HuH-7 (cell line): ENCODE measurements at regions not wholly inside any gene's neighbourhood (a gene's known extent, or its start where the extent isn't known, plus 50 kb on each side); places are given as distances from the start of the nearest gene placed in this dataset.

ENCODE experiments used
- DNase-seq: peaks from one replicate; pipeline ENCODE4 v3.0.0; 2011; ENCODE audit warnings: low spot score

DNA sequence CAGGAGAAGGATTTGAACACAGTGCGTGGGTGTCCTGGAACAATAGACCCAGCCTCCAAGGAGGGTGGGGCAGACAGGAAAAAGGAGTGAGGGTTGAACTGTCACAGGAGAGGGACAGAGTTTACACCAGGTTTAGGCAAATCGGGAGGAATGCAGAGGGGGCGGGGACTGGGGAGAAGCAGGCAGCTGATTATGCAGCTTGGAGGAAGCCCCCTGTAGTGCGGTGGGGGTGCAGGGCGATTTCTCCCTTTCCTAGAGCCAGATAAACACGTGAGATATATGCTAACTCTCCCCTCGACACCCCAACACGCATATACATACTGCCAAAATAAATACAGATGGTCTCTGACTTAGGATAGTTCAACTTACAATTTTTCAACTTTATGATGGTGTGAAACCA is 108.6 kb upstream of the PRR20G start:
- DNase-seq, result no peak

DNA sequence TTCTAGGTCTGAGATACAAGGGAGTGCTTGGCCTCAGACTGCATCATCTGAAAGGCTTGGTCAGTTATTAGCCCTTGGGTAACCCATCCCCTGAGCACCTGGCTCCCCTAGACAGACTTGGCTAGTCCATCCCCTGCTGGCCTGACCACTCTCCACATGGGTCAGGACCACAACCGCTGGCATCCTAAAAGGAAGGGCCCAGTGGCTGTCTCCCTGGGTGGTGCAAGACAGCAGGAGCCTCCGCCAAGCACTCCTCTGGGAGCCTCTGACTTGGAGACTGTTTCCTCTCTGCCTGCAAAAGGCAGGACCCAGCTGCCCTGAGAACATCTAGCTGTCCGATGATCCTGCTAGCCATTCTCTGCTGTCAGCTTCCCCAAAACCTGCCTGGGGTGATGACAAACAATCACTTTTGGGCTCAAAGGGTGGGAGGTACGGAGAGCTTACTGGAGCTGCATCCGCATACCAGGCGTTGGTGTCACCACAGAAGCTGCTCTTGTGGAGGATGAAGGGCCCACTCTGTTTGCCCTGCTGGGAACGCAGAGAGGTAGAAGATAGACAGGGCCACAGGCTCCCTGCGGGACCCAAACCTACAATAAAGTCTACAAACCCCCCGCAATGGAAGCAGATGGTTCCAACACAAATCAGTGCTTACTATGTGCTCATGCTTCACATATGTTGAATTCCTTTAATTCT is 108.0 kb upstream of the PRR20G start:
- no peak for DNase-seq

DNA sequence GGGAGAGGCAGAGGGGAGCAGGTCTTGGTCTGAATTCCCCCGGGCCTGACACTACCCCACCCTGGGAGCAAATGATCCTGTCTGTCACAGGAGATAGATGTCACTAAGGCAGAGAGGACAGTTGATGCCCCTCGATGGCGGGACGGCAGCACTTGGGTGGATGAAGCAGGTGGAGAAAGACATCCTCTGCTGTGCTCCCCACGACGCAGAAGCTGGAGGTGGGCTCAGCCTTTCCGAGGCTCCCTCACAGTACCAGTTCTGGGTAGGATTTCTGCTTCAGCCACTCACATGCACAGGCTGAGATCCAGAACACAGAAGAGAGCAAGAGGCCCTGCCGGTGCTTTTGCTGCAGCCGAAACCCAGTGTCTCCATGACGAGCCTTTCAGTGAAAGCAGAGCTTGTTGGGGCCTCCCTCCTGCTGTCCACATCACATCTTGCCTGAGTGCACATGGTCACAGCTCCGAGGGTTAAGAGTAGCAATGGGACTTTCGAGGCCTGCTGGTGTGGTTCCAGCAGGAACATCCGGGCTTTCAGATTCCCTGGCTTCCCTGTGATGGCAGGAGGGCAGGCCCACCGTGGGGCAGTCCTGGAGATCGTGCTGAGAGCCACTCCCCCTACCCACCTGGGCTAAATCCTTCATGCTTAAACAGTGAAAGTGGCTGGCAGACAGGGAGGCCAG is 107.3 kb upstream of the PRR20G start:
- no peak for DNase-seq

DNA sequence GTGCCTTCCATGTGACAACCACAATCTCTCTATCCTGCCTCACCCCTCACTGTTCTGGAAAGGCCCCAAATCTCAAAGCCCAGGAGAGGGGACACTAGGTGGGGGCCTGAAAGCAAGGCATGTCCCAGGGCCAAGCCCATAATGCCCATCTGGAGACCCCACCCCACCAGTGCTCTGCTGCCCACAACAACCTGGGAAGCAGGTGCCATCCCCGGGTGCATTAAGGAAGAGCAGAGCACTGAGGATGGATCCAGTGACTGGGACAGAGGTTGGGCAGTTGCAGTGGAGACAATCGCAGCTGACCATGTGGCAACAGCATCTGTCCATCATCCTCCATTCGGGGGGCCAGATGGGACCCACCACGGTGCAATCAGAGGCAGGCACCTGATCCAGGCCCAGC is 106.2 kb upstream of the PRR20G start:
- no peak for DNase-seq

DNA sequence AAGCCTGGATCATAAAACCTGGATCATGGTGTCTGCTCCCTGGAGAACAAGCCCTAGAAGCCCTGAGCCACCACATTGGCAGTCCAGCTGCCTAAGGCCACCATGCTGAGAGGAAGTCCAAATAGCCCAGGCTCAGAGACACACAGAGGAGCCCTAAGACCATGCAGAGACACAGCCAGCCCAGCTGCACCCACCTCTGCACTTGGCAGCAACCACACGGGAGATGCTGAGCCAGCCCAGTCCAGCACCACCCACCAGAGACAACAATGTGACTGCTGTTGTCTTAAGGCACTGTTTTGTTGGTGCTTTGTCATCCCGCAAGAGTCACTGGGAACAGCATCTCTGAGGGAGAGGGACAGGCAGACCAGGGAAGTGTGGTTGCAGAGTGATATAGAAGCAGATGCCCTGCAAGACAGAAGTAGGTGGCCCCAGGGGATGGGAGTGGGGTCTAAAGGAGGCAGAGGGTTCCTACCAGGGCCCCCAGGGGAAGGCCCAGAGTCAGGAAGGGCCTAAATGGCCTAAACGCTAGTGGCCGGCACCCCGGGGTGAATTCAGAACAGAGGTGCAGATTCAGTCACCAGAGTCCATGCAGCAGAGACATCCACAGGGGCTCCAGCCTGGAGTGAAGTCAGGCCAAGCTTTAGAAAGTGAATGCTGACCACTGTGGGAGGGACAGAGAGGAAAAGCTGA is 105.4 kb upstream of the PRR20G start:
- no peak for DNase-seq

DNA sequence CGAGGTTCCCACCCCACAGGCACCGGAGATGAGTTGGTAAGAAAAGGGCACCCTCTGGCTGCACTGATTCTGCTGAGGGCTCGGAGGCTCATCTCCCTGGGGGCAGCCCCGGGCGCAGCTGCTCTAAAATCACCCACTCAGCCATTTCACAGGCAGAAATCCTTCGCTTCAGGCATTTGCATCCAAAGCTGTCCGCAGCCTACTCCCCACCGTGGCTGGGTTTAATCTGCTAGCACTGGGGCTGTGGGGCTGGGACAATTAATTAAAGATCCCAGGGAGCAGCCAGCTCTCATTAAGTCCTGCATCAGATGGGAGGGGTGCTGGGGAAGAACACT is 104.3 kb upstream of the PRR20G start:
- DNase-seq, result no peak

DNA sequence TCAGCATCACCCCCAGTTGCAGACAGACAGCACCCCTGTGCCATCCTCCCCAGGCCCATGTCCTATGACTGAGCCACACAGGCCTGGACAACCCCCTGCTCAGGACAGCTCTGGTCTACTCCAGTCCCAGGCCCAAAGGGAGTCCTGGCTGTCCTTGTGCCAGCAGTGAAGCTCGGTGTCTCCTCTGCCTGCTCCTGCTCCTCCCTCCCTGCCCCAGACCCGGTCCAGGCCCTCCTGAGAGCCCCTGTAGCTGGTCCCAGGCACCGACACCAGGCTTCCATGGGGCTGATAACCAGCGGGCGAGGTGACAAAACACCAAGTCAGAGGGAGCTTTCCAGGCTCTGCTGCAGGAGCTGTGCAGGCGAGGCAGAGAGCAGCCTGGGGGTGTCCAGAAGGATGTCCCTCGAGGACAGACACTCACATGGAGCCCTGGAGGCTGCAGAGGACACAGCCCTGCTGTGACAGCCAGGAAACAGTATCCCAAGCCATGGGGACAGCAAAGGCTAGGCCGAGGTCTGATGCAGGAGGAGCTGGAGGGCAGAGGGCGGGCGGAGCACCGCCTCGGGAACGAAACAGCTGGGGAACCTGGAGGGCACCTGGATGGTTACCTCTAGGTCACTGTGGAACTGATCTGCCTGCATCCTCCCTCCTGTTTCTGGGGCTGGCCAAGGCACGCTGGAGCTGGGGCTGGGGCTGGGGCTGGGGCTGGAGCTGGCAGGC is 103.8 kb upstream of the PRR20G start:
- no peak for DNase-seq

DNA sequence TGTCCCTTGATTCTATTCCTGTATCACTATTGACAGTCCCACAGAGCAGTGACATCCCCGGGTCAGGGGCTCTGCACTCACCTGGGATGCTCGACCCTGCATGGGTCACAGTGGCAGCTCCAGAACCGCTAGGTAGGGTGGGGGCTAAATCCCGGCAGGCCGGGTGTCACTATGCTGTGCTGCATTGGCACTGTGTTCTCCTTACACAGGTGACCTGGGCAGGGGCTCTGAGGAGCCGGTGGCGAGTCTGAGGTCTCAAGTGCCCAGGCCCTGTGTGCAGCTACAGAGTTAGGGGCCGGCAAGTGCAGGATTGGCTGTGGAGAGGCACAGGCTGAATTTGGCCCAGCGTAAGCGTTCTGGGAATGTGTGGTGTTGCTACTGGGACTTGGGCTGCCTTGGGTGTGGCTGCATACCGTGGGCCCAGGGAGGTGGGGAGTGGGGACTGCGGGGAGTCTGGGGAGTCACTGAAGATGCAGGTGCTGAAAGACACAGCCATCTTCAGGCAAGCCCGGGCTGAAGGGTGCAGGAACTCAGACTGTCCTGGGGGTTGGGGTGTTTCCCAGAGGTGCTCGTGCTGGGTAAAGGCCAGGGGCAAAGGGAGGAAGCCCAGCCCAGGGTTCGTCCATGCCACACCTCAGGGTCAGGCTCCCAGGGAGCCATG is 102.6 kb upstream of the PRR20G start:
- no peak for DNase-seq

DNA sequence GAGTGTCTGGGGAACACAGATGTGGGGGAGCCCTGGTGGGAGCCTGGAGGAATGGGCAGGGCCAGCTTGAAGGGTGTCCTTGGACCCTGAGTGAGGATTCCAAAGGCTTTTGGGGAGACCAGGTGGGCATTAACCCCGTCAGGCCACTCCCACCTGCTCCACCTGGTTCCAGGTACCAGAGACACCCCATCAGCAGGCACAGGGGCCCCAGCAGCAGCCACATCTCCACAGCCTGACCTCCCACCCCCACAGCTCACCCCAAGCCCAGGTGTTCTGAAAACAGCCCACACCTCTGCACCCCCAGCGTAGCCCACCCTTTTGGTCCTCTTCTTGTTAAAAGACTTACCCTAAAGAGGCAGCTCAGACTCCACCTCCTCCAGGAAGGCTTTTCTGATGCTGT is 102.1 kb upstream of the PRR20G start:
- no peak for DNase-seq

DNA sequence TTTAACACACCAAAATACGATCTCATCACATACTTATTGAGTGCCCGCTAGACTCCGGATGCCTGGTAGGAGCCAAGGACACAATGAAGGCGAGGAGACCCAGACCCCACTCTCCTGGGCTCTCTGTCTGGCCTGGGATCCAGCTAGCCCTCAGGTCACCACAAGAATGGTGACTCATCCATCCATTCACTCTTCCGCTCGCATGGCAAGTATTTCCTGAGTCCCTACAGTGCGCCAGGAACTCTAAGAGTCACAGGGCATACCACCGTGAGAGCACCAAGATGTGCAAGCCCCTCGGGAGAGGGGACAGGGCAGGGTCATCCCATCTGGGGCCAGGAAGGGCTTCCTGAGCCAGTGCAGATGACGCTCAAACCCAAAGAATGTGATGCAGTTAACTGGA is 101.6 kb upstream of the PRR20G start:
- DNase-seq, result no peak

DNA sequence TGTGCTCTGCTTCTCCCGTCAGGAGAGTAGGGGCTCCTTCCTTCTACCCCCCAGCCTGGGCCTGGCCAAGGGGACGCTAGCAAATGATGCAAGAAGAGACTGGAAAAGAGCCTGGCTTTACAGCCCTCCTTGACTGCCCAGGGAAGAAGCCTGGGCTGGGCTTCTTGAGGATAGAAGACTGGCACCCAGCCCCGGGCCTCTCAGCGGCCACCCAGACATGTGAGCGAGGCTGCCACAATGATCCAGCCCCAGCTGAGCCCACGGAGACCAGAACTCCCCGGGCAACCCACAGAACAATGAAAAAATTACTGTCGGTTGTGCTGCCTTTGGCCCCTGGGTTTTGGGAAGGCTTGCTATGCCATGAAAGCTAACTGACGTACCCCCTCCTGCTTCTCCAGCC is 100.6 kb upstream of the PRR20G start:
- no peak for DNase-seq

DNA sequence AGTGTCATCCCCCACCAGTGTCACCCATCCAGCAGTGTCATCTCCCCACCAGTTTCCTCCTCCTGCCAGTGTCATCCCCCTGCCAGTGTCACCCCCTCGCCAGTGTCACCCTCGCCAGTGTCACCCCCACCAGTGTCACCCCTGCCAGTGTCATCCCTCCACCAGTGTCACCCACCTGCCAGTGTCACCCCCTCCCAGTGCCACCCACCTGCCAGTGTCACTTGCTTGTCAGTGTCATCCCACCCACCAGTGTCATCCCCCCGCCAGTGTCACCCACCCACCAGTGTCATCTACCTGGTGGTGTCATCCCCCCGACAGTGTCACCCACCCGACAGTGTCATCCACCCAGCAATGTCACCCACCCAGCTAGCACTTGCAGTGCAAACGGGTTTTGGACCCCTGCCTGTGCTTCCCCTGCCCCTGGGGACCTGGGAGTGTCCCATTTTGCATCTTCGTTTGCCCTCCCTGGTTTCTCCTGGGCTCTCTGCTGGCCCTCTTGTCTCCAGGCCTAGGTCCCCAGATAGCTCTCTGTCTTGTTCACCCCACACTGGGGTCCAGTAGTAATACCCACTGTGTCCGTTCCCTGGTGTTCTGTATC is 99.8 kb upstream of the PRR20G start:
- no peak for DNase-seq

DNA sequence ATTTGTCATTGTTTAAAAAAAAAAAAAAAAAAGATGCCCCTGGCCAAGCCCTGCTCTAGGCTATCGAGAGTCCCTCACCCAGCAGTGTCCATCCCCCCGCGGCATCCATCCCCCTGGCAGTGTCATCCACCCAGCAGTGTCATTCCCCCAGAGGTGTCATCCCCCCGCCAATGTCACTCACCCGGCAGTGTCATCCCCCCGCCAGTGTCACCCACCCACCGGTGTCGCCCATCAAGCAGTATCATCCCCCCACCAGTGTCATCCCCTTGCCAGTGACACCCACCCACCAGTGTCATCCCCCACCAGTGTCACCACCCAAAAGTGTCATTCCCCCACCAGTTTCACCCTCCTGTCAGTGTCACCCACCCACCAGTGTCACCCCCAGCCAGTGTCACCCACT is 99.3 kb upstream of the PRR20G start:
- DNase-seq, result no peak

DNA sequence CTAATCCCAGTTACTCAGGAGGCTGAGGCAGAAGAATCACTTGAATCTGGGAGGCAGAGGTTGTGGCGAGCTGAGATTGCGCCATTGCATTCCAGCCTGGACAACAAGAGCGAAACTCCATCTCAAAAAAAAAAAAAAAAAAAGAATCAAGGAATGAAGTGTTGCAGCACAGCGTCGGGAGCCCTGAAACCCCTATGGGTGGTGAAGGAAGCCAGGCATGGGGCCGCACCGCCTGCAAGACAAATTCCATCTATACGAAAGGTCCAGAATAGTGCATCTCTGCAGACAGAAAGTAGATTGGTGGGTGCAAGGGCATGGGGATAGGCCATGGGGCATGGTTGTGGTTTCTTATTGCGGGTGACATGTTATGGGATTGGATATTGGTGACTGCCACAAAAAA is 98.6 kb upstream of the PRR20G start:
- DNase-seq, result no peak

DNA sequence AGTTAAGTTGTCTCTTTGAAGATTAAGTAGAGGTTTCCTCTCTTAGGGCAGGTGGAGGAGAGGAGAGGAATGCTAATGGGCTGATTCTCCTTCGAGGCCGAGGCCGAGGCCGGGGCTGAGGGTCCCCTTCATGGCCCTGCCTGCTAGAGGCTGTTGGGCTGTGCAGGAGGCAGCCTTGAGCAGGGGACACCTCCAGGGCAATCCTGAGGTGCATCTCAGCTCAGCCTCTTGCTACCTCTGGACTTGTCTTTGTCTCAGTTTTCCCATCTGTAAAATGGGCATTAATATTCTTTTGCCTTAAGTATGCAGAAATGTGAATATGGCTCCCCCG is 97.7 kb upstream of the PRR20G start:
- no peak for DNase-seq

DNA sequence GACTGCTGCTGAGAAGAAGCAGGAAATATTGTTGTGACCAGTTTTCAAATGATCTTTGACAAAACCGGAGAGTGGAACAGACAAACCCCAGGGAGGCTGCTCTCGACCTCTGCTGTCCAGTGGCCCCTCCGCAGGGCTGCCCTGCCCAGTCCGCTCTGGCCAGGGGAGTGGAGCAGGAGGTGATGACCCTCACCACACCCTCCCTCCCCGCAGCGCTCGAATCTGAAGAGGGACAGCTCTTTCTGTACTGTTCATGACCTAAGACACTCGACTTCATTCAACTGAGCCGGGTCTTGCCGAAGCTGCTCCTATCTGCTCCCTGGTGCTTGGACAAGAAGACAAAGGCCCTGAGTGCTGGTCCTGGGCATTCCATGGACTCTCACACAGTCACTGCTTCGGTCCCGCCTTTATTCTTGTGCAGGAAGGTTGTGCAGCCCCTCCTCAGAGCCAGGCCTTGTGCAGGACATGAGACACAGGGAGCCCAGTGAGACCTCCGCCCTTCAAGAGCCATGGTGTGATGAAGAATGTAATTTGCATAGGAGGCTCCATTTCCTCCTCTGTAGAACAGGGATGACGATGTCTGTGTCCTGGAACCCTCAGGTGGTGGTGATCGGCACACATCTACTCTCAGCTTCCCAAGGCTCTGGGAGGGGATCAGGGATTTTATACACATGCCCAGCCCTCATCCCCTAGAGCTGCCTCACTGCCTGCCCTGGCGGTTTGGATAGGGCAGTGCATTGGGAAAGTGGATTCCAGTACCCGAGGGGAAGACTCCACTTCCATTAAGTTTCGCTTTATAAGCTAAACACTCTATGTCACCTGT is 97.1 kb upstream of the PRR20G start:
- DNase-seq, result no peak

DNA sequence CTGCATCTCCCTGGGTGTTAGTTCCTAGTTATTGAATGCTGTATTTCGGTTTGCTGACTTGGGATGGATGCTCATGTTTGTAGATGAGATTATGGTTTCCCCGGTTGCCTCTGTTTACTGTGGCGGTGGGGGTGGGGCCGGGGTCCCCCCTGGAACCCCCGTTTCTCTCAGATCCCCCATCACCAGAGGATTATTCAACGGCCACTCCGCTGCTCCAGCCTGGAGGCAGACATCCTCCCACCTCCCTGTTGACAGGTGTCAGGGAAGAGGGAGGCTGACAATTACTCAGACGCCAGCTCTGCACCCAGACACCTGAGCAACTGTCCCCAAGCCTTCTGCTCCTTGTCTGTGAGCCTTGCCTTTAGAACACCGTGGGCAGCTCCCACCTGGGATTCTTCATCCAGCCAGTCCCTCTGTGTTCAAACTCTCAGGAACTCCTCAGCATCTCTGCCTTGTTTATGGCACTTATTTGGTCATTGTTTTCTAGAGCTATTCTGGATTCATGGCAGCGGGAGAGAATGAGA is 95.9 kb upstream of the PRR20G start:
- no peak for DNase-seq

DNA sequence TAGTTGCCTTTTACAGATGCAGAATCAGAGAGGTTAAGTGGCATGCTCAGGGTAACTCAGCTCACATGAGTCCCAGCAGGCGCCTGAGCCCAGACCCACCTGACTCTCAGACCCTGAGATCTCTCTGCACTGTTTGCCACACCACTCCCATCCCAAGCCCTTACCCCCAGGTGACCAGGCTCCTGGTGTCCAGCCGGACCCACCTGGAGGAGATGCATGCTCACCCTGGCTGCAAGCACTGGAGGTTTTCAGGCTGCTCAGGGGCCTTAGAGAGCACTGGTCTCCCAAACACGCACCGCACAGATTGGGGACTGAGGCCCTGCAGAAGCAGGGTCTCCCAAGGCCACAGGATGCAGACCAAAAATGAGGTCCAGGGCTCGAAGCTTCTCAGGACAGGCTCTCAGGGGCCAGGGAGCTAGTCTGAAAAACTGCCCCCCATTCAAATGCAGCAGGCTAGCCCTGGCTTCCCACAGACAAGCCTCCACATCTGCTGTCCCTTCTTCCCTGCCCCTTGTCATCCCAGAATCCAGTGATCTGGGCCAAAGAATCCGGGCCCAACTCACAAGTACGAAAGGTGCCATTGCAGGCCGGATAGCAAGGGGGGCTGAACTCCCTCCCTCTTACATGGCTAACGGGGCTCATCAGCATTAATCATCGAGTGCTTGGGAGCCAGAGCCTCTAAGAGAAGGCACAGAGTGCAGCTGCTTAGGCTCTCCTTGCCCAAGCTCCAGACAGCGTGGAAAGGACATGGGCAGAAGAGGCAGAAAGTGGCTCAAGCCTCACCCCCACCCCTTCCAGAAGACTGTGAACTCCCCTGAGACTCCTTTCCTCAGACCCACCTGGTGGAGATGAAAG is 90.2 kb upstream of the PRR20G start:
- no peak for DNase-seq

DNA sequence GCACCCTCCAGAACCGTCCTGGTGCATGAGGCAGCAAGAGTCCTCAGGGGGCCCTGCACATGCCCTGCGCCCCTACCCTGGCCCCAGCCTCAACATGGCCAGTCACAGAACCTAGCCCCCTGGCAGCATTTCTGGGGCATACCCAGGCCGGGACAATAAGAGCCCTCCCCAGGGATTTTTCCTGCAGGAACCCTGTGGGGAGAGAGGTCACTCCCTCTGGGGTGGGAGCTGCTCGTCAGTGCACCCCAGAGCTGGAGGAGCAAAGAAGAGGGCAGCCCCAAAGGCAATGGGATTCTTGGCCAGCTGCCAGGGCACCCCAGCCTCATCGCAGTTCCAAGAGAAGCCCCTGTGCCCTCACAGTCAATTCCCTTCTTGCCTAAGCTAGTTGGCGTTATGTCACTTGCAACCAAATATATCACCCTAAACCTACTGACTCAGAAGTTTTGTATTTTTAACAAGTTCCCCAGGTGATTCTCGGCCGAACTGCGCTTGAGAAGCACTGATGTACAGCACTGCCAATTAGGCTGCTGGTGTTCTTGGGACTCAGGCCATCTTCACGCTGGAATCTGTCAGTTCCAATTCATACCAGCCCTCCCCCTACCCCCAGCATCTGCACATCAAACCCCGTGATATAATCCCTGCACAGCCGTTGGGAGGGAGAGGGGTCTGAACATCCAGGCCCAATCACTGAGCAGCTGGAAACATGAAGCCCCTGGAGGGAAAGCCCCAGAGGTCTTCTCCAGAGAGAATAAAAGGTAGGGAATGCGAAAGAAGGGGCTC is 87.5 kb upstream of the PRR20G start:
- DNase-seq, result no peak
